Stimulated activated CD4-positive, alpha-beta T cell treated with anti-CD3 and anti-CD28 coated beads, Interleukin-1b, Interleukin-23, amount 100 ng/mL, for 4 hours (primary cell): ENCODE measurements at regions not wholly inside any gene's neighbourhood (a gene's known extent, or its start where the extent isn't known, plus 50 kb on each side); places are given as distances from the start of the nearest gene placed in this dataset.

ENCODE experiments used
- DNase-seq, 2 donors: peaks; one replicate each; pipeline ENCODE4 v3.0.0-alpha.2; 2020; ENCODE audit warnings: low read depth in 2 of 2

- no peak for DNase-seq
Measured at GRCh38 chr2:67658820-67659219, 261.7 kb downstream of the ETAA1 start.

GRCh38 chr2:67660015-67660602 is 263.0 kb downstream of the ETAA1 start:
- DNase-seq: no peak

GRCh38 chr2:67660871-67661270 is 263.7 kb downstream of the ETAA1 start:
- DNase-seq: no peak

- DNase-seq: no peak
Measured at GRCh38 chr2:67662222-67662621, 265.1 kb downstream of the ETAA1 start.

- no peak for DNase-seq
Measured at GRCh38 chr2:67663776-67664175, 266.6 kb downstream of the ETAA1 start.

GRCh38 chr2:67666386-67667053 is 269.4 kb downstream of the ETAA1 start:
- DNase-seq: no peak

GRCh38 chr2:67667054-67667908 is 270.1 kb downstream of the ETAA1 start:
- DNase-seq: no peak

- DNase-seq: no peak
Measured at GRCh38 chr2:67668538-67668937, 271.4 kb downstream of the ETAA1 start.

GRCh38 chr2:67669168-67669567 is 272.0 kb downstream of the ETAA1 start:
- DNase-seq: no peak

GRCh38 chr2:67669766-67670165 is 272.6 kb downstream of the ETAA1 start:
- DNase-seq: no peak

GRCh38 chr2:67670747-67671183 is 273.6 kb downstream of the ETAA1 start:
- DNase-seq: no peak

GRCh38 chr2:67671464-67672450 is 274.6 kb downstream of the ETAA1 start:
- no peak for DNase-seq

- DNase-seq: no peak
Measured at GRCh38 chr2:67674668-67675067, 277.5 kb downstream of the ETAA1 start.

GRCh38 chr2:67684991-67685390 is 287.9 kb downstream of the ETAA1 start:
- DNase-seq: no peak

GRCh38 chr2:67686254-67686653 is 289.1 kb downstream of the ETAA1 start:
- DNase-seq: no peak

GRCh38 chr2:67689186-67689585 is 292.1 kb downstream of the ETAA1 start:
- DNase-seq: no peak

- no peak for DNase-seq
Measured at GRCh38 chr2:67689651-67690050, 292.5 kb downstream of the ETAA1 start.

GRCh38 chr2:67694445-67694844 is 297.3 kb downstream of the ETAA1 start:
- DNase-seq: no peak

GRCh38 chr2:67701011-67701410 is 303.9 kb downstream of the ETAA1 start:
- DNase-seq: no peak

GRCh38 chr2:67702284-67702683 is 305.2 kb downstream of the ETAA1 start:
- no peak for DNase-seq

GRCh38 chr2:67702937-67703336 is 305.8 kb downstream of the ETAA1 start:
- no peak for DNase-seq

- DNase-seq: no peak
Measured at GRCh38 chr2:67706082-67706481, 308.9 kb downstream of the ETAA1 start.
